ENCODE measurements at regions not wholly inside any gene's neighbourhood (a gene's known extent, or its start where the extent isn't known, plus 50 kb on each side); places are given as distances from the start of the nearest gene placed in this dataset.

- H3K27ac Mint-ChIP-seq = no peak overlapping the region
- no peaks in the 10 kb centered on the region for H3K9me3 Mint-ChIP-seq
- H3K36me3 Mint-ChIP-seq = no peaks in the 10 kb centered on the region
- no peak for DNase-seq (ENCODE audit: low spot score in 2 of 2)
- ATAC-seq = no peak
Measured at GRCh38 chr17:55644346-55644745, 78.3 kb downstream of the TMEM100 start.

GRCh38 chr17:55642741-55643140 lies 79.9 kb downstream of the TMEM100 start:
- Mint-ChIP-seq H3K27ac (no peak overlapping the region), H3K9me3 (no peaks in the 10 kb centered on the region), H3K36me3 (no peaks in the 10 kb centered on the region)
- no peak for DNase-seq (ENCODE audit: low spot score in 2 of 2)
- ATAC-seq = no peak

- ATAC-seq (peak; percentile 26 to 32), DNase-seq (ENCODE audit: low spot score in 2 of 2) (peak in 1 of 2 donors; percentile 55)
- Mint-ChIP-seq H3K9me3 (no peaks in the 10 kb centered on the region), H3K27ac (no peak overlapping the region), H3K36me3 (no peaks in the 10 kb centered on the region)
Measured at GRCh38 chr17:55641676-55642081, 81.0 kb downstream of the TMEM100 start.

- ATAC-seq = no peak
- H3K36me3 Mint-ChIP-seq = no peaks in the 10 kb centered on the region
- no peak for DNase-seq (ENCODE audit: low spot score in 2 of 2)
- H3K27ac Mint-ChIP-seq = no peak overlapping the region
- no peaks in the 10 kb centered on the region for H3K9me3 Mint-ChIP-seq
Measured at GRCh38 chr17:55639096-55639495, 83.6 kb downstream of the TMEM100 start.

GRCh38 chr17:55635253-55635914 lies 87.3 kb downstream of the TMEM100 start:
- no peak overlapping the region for H3K27ac Mint-ChIP-seq
- no peaks in the 10 kb centered on the region for H3K36me3 Mint-ChIP-seq
- no peak for DNase-seq (ENCODE audit: low spot score in 2 of 2)
- no peaks in the 10 kb centered on the region for H3K9me3 Mint-ChIP-seq
- ATAC-seq = no peak

GRCh38 chr17:55634702-55635101 lies 88.0 kb downstream of the TMEM100 start:
- no peak for ATAC-seq
- DNase-seq (ENCODE audit: low spot score in 2 of 2) = no peak
- H3K36me3 Mint-ChIP-seq = no peaks in the 10 kb centered on the region
- H3K9me3 Mint-ChIP-seq = no peaks in the 10 kb centered on the region
- no peak overlapping the region for H3K27ac Mint-ChIP-seq

GRCh38 chr17:55632893-55633292 lies 89.8 kb downstream of the TMEM100 start:
- Mint-ChIP-seq H3K36me3 (peaks cover 0 to 5% of the 10 kb centered on the region in 2 donors), H3K9me3 (peaks cover 0 to 7% of the 10 kb centered on the region in 2 donors), H3K27ac (no peak overlapping the region)
- DNase-seq (ENCODE audit: low spot score in 2 of 2) = no peak
- ATAC-seq = no peak

GRCh38 chr17:55632236-55632635 lies 90.4 kb downstream of the TMEM100 start:
- ATAC-seq (no peak), DNase-seq (ENCODE audit: low spot score in 2 of 2) (no peak)
- Mint-ChIP-seq H3K36me3 (peaks cover 0 to 6% of the 10 kb centered on the region in 2 donors), H3K27ac (no peak overlapping the region), H3K9me3 (peaks cover 0 to 8% of the 10 kb centered on the region in 2 donors)

- peaks cover 0 to 8% of the 10 kb centered on the region in 2 donors for H3K9me3 Mint-ChIP-seq
- ATAC-seq = no peak
Measured at GRCh38 chr17:55629995-55630394, 92.7 kb downstream of the TMEM100 start.

GRCh38 chr17:55625521-55625920 lies 97.1 kb downstream of the TMEM100 start:
- ATAC-seq = peak in 1 of 2 donors; percentile 85
- Mint-ChIP-seq H3K36me3 (peaks cover 0 to 6% of the 10 kb centered on the region in 2 donors), H3K27ac (peak overlapping the region in 1 of 2 donors; percentile 16), H3K9me3 (peaks cover 0 to 8% of the 10 kb centered on the region in 2 donors)
- peak in 1 of 2 donors; percentile 13 for DNase-seq (ENCODE audit: low spot score in 2 of 2)

More at GRCh38 chr17:55629995-55630394, 92.7 kb downstream of the TMEM100 start:
- Mint-ChIP-seq H3K36me3 (peaks cover 0 to 6% of the 10 kb centered on the region in 2 donors), H3K27ac (no peak overlapping the region)
- no peak for DNase-seq (ENCODE audit: low spot score in 2 of 2)

- H3K9me3 Mint-ChIP-seq = peaks cover 0 to 8% of the 10 kb centered on the region in 2 donors
- ATAC-seq (peak in 1 of 2 donors; percentile 85), DNase-seq (ENCODE audit: low spot score in 2 of 2) (no peak)
- peak overlapping the region in 1 of 2 donors; percentile 16 for H3K27ac Mint-ChIP-seq
- H3K36me3 Mint-ChIP-seq = peaks cover 0 to 6% of the 10 kb centered on the region in 2 donors
Measured at GRCh38 chr17:55624772-55625433, 97.8 kb downstream of the TMEM100 start.

- no peak for ATAC-seq
- no peaks in the 10 kb centered on the region for H3K36me3 Mint-ChIP-seq
Measured at GRCh38 chr17:55622547-55622946, 100.1 kb downstream of the TMEM100 start.

GRCh38 chr17:55620945-55621344 lies 101.7 kb downstream of the TMEM100 start:
- no peak for DNase-seq (ENCODE audit: low spot score in 2 of 2)
- Mint-ChIP-seq H3K27ac (no peak overlapping the region), H3K36me3 (no peaks in the 10 kb centered on the region), H3K9me3 (no peaks in the 10 kb centered on the region)
- ATAC-seq = no peak

More at GRCh38 chr17:55622547-55622946, 100.1 kb downstream of the TMEM100 start:
- no peaks in the 10 kb centered on the region for H3K9me3 Mint-ChIP-seq
- H3K27ac Mint-ChIP-seq = no peak overlapping the region
- no peak for DNase-seq (ENCODE audit: low spot score in 2 of 2)

- no peak for ATAC-seq
Measured at GRCh38 chr17:55620023-55620422, 102.6 kb downstream of the TMEM100 start.

GRCh38 chr17:55617441-55617840 lies 105.2 kb downstream of the TMEM100 start:
- DNase-seq (ENCODE audit: low spot score in 2 of 2) = no peak
- Mint-ChIP-seq H3K36me3 (no peaks in the 10 kb centered on the region), H3K9me3 (no peaks in the 10 kb centered on the region), H3K27ac (no peak overlapping the region)
- no peak for ATAC-seq

More at GRCh38 chr17:55620023-55620422, 102.6 kb downstream of the TMEM100 start:
- H3K27ac Mint-ChIP-seq = no peak overlapping the region
- H3K36me3 Mint-ChIP-seq = no peaks in the 10 kb centered on the region
- DNase-seq (ENCODE audit: low spot score in 2 of 2) = no peak
- H3K9me3 Mint-ChIP-seq = no peaks in the 10 kb centered on the region

GRCh38 chr17:55614061-55614460 lies 102.8 kb upstream of the SMIM36 start:
- H3K27ac Mint-ChIP-seq = no peak overlapping the region
- no peak for ATAC-seq
- H3K36me3 Mint-ChIP-seq = no peaks in the 10 kb centered on the region
- DNase-seq (ENCODE audit: low spot score in 2 of 2) = no peak
- H3K9me3 Mint-ChIP-seq = no peaks in the 10 kb centered on the region

GRCh38 chr17:55612691-55613141 lies 101.5 kb upstream of the SMIM36 start:
- H3K9me3 Mint-ChIP-seq = no peaks in the 10 kb centered on the region
- H3K36me3 Mint-ChIP-seq = no peaks in the 10 kb centered on the region
- DNase-seq (ENCODE audit: low spot score in 2 of 2) = no peak
- ATAC-seq = no peak
- H3K27ac Mint-ChIP-seq = no peak overlapping the region

Measured in activated naive CD4-positive, alpha-beta T cell treated with anti-CD3 and anti-CD28 coated beads, Interleukin-2, amount 50 U/mL, for 72 hours (primary cell).